ENCODE measurements at regions not wholly inside any gene's neighbourhood (a gene's known extent, or its start where the extent isn't known, plus 50 kb on each side); places are given as distances from the start of the nearest gene placed in this dataset.
"Not testable (repeated sequence)": the region's sequence is repeated elsewhere in the genome, so short reads cannot be mapped to it uniquely, and the experiment has no call there.

GRCh38 chr16:75862098-75862386 is 135.8 kb upstream of the CPHXL start:
- H3K27me3 ChIP-seq (replicated peaks; ENCODE audit: control insufficient read depth, insufficient read depth, low read length), result no peaks in the 10 kb centered on the region
- TF ChIP-seq, protein P1, sequence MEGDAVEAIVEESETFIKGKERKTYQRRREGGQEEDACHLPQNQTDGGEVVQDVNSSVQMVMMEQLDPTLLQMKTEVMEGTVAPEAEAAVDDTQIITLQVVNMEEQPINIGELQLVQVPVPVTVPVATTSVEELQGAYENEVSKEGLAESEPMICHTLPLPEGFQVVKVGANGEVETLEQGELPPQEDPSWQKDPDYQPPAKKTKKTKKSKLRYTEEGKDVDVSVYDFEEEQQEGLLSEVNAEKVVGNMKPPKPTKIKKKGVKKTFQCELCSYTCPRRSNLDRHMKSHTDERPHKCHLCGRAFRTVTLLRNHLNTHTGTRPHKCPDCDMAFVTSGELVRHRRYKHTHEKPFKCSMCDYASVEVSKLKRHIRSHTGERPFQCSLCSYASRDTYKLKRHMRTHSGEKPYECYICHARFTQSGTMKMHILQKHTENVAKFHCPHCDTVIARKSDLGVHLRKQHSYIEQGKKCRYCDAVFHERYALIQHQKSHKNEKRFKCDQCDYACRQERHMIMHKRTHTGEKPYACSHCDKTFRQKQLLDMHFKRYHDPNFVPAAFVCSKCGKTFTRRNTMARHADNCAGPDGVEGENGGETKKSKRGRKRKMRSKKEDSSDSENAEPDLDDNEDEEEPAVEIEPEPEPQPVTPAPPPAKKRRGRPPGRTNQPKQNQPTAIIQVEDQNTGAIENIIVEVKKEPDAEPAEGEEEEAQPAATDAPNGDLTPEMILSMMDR (IDR thresholded peaks at IDR 0.05; ENCODE audit: insufficient read depth, low read length, poor library complexity, severe bottlenecking), result no peak
- no peak for DNase-seq (ENCODE audit: extremely low read depth, insufficient read length)
- no peaks in the 10 kb centered on the region for H3K36me3 ChIP-seq (ENCODE audit: control insufficient read depth, insufficient read depth, low read length)
- no peak overlapping the region for H3K4me3 ChIP-seq (replicated peaks; ENCODE audit: low read depth, low read length)

DNA sequence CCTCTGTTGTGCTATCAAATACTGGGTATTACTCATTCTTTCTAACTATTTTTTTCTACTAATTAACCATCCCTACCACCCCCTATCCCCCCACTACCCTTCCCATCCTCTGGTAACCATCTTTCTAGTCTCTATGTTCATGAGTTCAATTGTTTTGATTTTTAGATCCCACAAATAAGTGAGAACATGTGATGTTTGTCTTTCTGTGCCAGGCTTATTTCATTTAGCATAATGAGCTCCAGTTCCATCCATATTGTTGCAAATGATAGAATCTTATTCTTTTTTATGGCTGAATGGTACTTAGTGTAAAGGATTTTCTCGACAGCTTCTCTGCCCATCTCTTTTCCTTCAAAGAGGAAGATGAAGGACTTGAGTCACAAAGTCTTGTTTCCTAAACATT is 138.0 kb upstream of the CPHXL start:
- no peak for DNase-seq (ENCODE audit: extremely low read depth, insufficient read length)
- Histone ChIP-seq H3K4me3 (replicated peaks; ENCODE audit: low read depth, low read length) (no peak overlapping the region), H3K36me3 (ENCODE audit: control insufficient read depth, insufficient read depth, low read length) (no peaks in the 10 kb centered on the region), H3K27me3 (replicated peaks; ENCODE audit: control insufficient read depth, insufficient read depth, low read length) (no peaks in the 10 kb centered on the region; the same call in 1 of the 2 replicates)
- TF ChIP-seq, protein P1 (IDR thresholded peaks at IDR 0.05; ENCODE audit: insufficient read depth, low read length, poor library complexity, severe bottlenecking), result no peak

DNA sequence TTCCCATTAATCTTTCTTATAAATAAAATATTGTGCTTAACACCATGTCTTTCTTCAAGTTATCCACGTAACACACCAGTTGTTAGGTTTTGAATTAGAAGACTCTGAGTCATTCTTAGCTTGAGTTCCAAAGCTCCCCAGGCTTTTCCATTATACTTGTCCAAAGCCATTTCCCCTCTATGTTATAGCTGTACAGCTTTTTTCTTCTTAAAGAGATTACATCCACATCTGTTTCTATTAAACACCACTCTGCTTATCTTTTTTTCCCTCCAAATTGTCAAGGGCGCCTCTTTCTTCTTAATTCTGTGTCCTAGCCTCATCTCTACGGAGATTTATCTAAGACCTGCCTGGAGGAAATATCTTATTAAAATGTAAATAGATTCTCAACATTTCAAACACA is 139.4 kb upstream of the CPHXL start:
- Histone ChIP-seq H3K36me3 (ENCODE audit: control insufficient read depth, insufficient read depth, low read length) (no peaks in the 10 kb centered on the region), H3K4me3 (replicated peaks; ENCODE audit: low read depth, low read length) (no peak overlapping the region), H3K27me3 (replicated peaks; ENCODE audit: control insufficient read depth, insufficient read depth, low read length) (no peaks in the 10 kb centered on the region; the same call in 1 of the 2 replicates)
- TF ChIP-seq, protein P1 (IDR thresholded peaks at IDR 0.05; ENCODE audit: insufficient read depth, low read length, poor library complexity, severe bottlenecking), result no peak
- DNase-seq (ENCODE audit: extremely low read depth, insufficient read length), result no peak

DNA sequence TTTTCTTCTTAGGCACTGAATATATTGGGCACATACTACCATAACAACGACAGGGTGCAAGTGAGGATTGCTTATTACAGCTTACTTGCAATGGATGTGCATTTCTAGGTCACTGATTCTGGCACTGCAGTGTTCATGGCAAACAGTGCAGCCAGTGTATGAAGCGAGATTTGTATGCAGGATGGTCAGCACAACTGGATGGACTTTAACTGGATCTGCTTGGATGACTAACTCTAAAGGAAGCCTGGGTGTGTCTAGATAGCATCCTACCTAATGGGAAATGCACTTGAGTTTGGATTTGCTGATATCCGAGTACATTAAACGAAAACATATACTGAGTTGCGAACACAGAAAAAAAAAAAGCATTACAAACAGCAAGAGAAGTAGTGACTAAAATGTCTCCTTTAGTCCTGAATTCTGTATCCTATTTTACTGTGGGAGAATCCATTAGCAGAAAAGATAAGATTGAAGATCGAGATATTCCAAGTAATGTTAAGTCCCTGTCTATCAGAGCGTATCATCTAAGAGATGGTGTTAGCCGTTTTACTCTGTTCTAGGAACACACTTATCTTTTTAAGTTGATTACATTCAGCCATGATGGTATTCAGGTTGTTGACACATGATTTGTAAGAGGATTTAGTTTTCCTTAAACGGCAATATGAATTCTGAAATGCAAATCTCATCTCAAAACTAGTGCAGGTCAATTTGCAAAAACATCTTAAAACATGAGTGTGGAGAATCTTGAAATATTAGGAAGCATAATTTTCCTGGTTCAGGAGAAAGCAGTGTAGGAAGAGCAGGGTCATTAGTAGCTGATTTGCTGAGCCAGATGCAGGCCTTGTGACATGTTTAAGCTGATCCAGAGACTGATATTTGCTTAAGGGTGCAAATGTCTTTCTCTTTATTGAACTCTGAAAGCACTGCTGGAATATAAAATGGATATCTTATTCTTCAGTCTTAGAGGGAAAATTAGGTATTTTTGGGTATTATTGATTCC is 142.6 kb upstream of the CPHXL start:
- Histone ChIP-seq H3K27me3 (replicated peaks; ENCODE audit: control insufficient read depth, insufficient read depth, low read length) (no peaks in the 10 kb centered on the region; the same call in none of the 2 replicates), H3K36me3 (ENCODE audit: control insufficient read depth, insufficient read depth, low read length) (no peaks in the 10 kb centered on the region), H3K4me3 (replicated peaks; ENCODE audit: low read depth, low read length) (no peak overlapping the region)
- TF ChIP-seq, protein P1 (IDR thresholded peaks at IDR 0.05; ENCODE audit: insufficient read depth, low read length, poor library complexity, severe bottlenecking), result no peak
- no peak for DNase-seq (ENCODE audit: extremely low read depth, insufficient read length)

DNA sequence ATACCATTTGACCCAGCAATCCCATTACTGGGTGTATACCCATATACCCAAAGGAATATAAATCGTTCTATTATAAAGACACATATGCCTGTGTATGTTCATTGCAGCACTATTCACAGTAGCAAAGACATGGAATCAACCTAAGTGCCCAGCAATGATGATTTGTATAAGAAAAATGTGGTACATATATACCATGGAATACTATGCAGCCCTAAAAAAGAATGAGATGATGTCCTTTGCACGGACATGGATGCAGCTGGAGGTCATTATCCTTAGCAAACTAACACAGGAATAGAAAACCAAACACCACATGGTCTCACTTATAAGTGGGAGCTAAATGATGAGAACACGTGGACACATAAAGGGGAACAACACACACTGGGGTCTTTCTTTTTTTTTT is 155.0 kb upstream of the CPHXL start:
- not testable (repeated sequence) for DNase-seq (ENCODE audit: extremely low read depth, insufficient read length); H3K36me3 ChIP-seq (ENCODE audit: control insufficient read depth, insufficient read depth, low read length); H3K4me3 ChIP-seq (replicated peaks; ENCODE audit: low read depth, low read length); H3K27me3 ChIP-seq (replicated peaks; ENCODE audit: control insufficient read depth, insufficient read depth, low read length)

- TF ChIP-seq, protein P1 (IDR thresholded peaks at IDR 0.05; ENCODE audit: insufficient read depth, low read length, poor library complexity, severe bottlenecking), result no peak
- H3K4me3 ChIP-seq (replicated peaks; ENCODE audit: low read depth, low read length), result no peak overlapping the region
- DNase-seq (ENCODE audit: extremely low read depth, insufficient read length), result no peak
These were observed 172.9 kb upstream of the CPHXL start for GRCh38 chr16:75899163-75899562.

More at GRCh38 chr16:75899163-75899562, 172.9 kb upstream of the CPHXL start:
- Histone ChIP-seq H3K27me3 (replicated peaks; ENCODE audit: control insufficient read depth, insufficient read depth, low read length) (no peaks in the 10 kb centered on the region), H3K36me3 (ENCODE audit: control insufficient read depth, insufficient read depth, low read length) (no peaks in the 10 kb centered on the region)

Measured in GM06990 (cell line).